ENCODE measurements at regions not wholly inside any gene's neighbourhood (a gene's known extent, or its start where the extent isn't known, plus 50 kb on each side); places are given as distances from the start of the nearest gene placed in this dataset.
A peak's percentile ranks its signal among the peaks of the same experiment; 100 is the strongest.

DNA sequence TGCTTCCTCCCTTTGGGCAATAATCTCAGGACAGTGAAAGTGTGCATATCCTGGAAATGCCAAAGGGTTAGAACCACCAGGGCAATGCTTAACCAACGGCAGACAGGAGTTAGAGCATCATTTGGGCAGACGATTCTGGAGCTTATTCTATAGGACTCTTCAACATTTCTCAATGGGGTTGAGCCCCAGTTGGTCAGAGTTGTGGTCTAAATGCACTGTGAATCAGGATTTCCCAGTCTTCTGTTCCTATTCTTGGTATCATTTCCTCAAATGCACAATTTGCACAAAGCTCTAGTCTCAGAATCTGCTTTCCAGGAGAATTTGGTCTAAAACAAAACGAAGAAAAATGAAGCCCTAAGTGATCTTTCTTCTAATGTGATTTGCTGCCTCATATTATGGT lies 389.6 kb upstream of the JAG1 start:
- DNase-seq (ENCODE audit: low read depth in 1 of 2, low spot score in 1 of 2): no peak
- no peaks in the 10 kb centered on the region for H3K27me3 ChIP-seq

DNA sequence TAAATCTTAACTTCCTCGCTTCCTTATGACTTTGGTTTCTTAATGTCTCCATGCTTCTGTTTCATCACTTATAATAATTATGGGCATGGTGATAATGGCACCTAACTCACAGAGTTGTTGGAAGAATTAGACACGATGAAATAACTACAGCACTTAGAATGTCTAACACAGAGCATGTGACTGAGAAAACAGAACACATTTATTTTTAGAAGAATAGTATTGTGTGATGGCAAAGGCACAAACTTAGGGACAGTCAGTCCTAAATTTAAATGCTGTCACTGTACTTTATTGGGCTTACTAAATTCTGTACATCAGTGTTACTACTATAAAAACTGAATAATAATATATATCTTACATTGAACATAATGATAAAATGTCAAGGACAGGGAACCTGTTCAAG lies 391.1 kb upstream of the JAG1 start:
- Histone ChIP-seq H3K4me3 (no peak overlapping the region), H3K9me3 (ENCODE audit: low read depth) (no peaks in the 10 kb centered on the region), H3K27me3 (no peaks in the 10 kb centered on the region), H3K27ac (no peak overlapping the region), H3K36me3 (no peaks in the 10 kb centered on the region), H3K4me1 (ENCODE audit: low read depth) (peaks cover 37% of the 10 kb centered on the region)
- DNase-seq (ENCODE audit: low read depth in 1 of 2, low spot score in 1 of 2): no peak
- TF ChIP-seq, protein P1, sequence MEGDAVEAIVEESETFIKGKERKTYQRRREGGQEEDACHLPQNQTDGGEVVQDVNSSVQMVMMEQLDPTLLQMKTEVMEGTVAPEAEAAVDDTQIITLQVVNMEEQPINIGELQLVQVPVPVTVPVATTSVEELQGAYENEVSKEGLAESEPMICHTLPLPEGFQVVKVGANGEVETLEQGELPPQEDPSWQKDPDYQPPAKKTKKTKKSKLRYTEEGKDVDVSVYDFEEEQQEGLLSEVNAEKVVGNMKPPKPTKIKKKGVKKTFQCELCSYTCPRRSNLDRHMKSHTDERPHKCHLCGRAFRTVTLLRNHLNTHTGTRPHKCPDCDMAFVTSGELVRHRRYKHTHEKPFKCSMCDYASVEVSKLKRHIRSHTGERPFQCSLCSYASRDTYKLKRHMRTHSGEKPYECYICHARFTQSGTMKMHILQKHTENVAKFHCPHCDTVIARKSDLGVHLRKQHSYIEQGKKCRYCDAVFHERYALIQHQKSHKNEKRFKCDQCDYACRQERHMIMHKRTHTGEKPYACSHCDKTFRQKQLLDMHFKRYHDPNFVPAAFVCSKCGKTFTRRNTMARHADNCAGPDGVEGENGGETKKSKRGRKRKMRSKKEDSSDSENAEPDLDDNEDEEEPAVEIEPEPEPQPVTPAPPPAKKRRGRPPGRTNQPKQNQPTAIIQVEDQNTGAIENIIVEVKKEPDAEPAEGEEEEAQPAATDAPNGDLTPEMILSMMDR (IDR thresholded peaks at IDR 0.05; ENCODE audit: low read depth, low read length): no peak

More for the DNA sequence above, 389.6 kb upstream of the JAG1 start:
- Histone ChIP-seq H3K4me1 (ENCODE audit: low read depth) (peaks cover 37% of the 10 kb centered on the region), H3K9me3 (ENCODE audit: low read depth) (no peaks in the 10 kb centered on the region), H3K4me3 (no peak overlapping the region), H3K27ac (no peak overlapping the region), H3K36me3 (no peaks in the 10 kb centered on the region)
- TF ChIP-seq, protein P1 (IDR thresholded peaks at IDR 0.05; ENCODE audit: low read depth, low read length): no peak

DNA sequence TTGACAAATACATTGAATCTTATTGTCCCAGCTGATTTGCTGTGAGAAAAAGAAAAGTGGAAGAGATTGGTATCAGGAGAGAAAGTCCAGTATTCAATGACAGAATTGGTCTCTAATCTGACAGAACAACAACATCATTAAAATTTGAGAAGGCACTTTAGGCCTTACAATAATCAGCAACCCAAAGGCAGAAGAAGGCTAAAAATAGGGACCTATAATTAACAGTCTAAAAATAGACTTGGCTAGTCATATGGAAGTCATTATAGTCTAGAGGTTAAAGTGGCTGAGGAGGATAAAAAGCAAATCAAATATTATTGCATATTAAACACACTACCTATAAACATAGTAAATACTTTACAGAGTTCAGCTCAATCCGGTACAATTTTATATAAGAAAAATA lies 393.6 kb upstream of the JAG1 start:
- Histone ChIP-seq H3K27me3 (no peaks in the 10 kb centered on the region), H3K4me3 (no peak overlapping the region), H3K4me1 (ENCODE audit: low read depth) (peaks cover 37% of the 10 kb centered on the region), H3K9me3 (ENCODE audit: low read depth) (no peaks in the 10 kb centered on the region), H3K27ac (no peak overlapping the region), H3K36me3 (no peaks in the 10 kb centered on the region)
- TF ChIP-seq, protein P1 (IDR thresholded peaks at IDR 0.05; ENCODE audit: low read depth, low read length): no peak
- peak in 1 of 2 donors; percentile 45 for DNase-seq (ENCODE audit: low read depth in 1 of 2, low spot score in 1 of 2)

DNA sequence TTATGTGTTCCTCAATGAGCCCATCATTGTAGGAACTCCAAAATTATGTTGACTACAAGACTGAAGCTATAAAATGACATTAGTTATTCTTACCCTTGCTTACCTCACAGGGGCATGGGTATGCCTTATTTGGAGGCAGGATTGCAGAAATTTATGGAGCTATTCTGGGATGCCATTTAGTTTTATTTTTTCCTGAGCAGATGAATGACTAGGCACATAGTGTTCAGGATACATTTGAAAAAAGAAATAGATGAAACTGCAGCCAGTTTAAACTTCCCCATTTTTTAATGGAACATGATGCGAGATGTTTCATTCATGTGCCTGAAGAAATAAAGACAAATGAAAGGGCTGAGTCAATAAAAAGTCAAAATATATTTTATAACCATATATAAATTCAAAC lies 399.2 kb upstream of the JAG1 start:
- TF ChIP-seq, protein P1 (IDR thresholded peaks at IDR 0.05; ENCODE audit: low read depth, low read length): no peak
- DNase-seq (ENCODE audit: low read depth in 1 of 2, low spot score in 1 of 2): no peak
- H3K9me3 ChIP-seq (ENCODE audit: low read depth): no peaks in the 10 kb centered on the region

DNA sequence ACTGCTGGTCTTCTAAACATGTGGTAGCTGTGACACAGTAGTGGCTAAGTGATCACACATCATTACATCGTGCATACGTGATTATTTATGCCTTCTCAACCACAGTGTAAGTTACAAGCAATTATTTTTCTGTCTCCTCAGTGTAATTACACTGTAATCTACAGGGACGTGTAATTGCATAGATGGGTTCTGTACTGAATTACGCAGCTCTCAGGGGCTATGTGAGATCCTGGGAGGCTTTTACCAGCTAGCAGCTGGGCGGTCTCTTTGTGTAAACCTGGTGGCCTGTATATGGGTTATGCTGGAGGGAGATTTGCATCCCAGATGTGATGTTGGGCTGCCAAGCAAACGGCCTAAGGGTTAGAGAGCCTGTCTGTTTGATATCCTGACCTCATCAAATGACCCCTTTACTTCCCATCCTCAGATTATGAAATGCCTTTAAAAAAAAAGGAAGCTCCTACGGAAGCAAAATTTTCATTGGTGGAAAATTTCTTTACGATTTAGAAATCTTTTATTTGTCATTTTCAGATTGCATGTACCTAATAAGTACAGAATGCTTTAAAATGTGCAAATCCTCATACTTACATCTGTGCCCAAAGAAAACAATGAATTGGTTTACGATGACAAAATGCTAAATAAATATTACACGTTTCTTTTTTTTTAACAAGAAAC lies 402.8 kb upstream of the JAG1 start:
- H3K4me3 ChIP-seq: no peak overlapping the region
- no peaks in the 10 kb centered on the region for H3K36me3 ChIP-seq
- H3K27ac ChIP-seq: no peak overlapping the region
- DNase-seq (ENCODE audit: low read depth in 1 of 2, low spot score in 1 of 2): no peak
- H3K27me3 ChIP-seq: no peaks in the 10 kb centered on the region
- H3K4me1 ChIP-seq (ENCODE audit: low read depth): no peaks in the 10 kb centered on the region
- H3K9me3 ChIP-seq (ENCODE audit: low read depth): no peaks in the 10 kb centered on the region
- TF ChIP-seq, protein P1 (IDR thresholded peaks at IDR 0.05; ENCODE audit: low read depth, low read length): no peak

More for the DNA sequence above, 399.2 kb upstream of the JAG1 start:
- no peaks in the 10 kb centered on the region for H3K36me3 ChIP-seq
- no peak overlapping the region for H3K27ac ChIP-seq
- H3K4me3 ChIP-seq: no peak overlapping the region
- no peaks in the 10 kb centered on the region for H3K27me3 ChIP-seq
- peaks cover 3% of the 10 kb centered on the region for H3K4me1 ChIP-seq (ENCODE audit: low read depth)
